ENCODE measurements at regions not wholly inside any gene's neighbourhood (a gene's known extent, or its start where the extent isn't known, plus 50 kb on each side); places are given as distances from the start of the nearest gene placed in this dataset.

GRCh38 chr1:60413091-60413490 is 339.5 kb upstream of the C1orf87 start:
- no peak overlapping the region for H3K4me3 ChIP-seq (IDR thresholded peaks at IDR 0.05; ENCODE audit: insufficient read depth, low read depth, low read length)
- H3K9ac ChIP-seq: no peak overlapping the region
- no peak overlapping the region for H3K4me2 ChIP-seq
- H3K27me3 ChIP-seq (ENCODE audit: insufficient read depth, low read depth): no peaks in the 10 kb centered on the region
- H3K4me1 ChIP-seq (ENCODE audit: low read depth, poor library complexity, severe bottlenecking): no peaks in the 10 kb centered on the region
- no peaks in the 10 kb centered on the region for H4K20me1 ChIP-seq (ENCODE audit: insufficient read depth)
- no peak for TF ChIP-seq CTCF (conservative IDR thresholded peaks at IDR 0.05; ENCODE audit: low read depth, low read length)
- no peak overlapping the region for H3K27ac ChIP-seq
- no peaks in the 10 kb centered on the region for H3K36me3 ChIP-seq (ENCODE audit: insufficient read depth)
- H2AFZ ChIP-seq (ENCODE audit: low read depth): no peak overlapping the region
- H3K79me2 ChIP-seq (ENCODE audit: insufficient read depth, low read depth): no peaks in the 10 kb centered on the region

GRCh38 chr1:60411591-60411990 is 338.0 kb upstream of the C1orf87 start:
- Histone ChIP-seq H2AFZ (ENCODE audit: low read depth) (no peak overlapping the region), H3K9ac (no peak overlapping the region), H3K27ac (no peak overlapping the region), H3K27me3 (ENCODE audit: insufficient read depth, low read depth) (no peaks in the 10 kb centered on the region), H3K4me3 (IDR thresholded peaks at IDR 0.05; ENCODE audit: insufficient read depth, low read depth, low read length) (no peak overlapping the region), H3K36me3 (ENCODE audit: insufficient read depth) (no peaks in the 10 kb centered on the region), H3K4me2 (no peak overlapping the region), H3K79me2 (ENCODE audit: insufficient read depth, low read depth) (no peaks in the 10 kb centered on the region), H4K20me1 (ENCODE audit: insufficient read depth) (no peaks in the 10 kb centered on the region), H3K4me1 (ENCODE audit: low read depth, poor library complexity, severe bottlenecking) (no peaks in the 10 kb centered on the region)
- TF ChIP-seq CTCF (conservative IDR thresholded peaks at IDR 0.05; ENCODE audit: low read depth, low read length): no peak

- no peak overlapping the region for H3K4me3 ChIP-seq (IDR thresholded peaks at IDR 0.05; ENCODE audit: insufficient read depth, low read depth, low read length)
- TF ChIP-seq CTCF (conservative IDR thresholded peaks at IDR 0.05; ENCODE audit: low read depth, low read length): no peak
- no peak overlapping the region for H3K27ac ChIP-seq
- no peaks in the 10 kb centered on the region for H3K4me1 ChIP-seq (ENCODE audit: low read depth, poor library complexity, severe bottlenecking)
- no peak overlapping the region for H3K4me2 ChIP-seq
- no peaks in the 10 kb centered on the region for H3K36me3 ChIP-seq (ENCODE audit: insufficient read depth)
- H3K27me3 ChIP-seq (ENCODE audit: insufficient read depth, low read depth): no peaks in the 10 kb centered on the region
- no peaks in the 10 kb centered on the region for H3K79me2 ChIP-seq (ENCODE audit: insufficient read depth, low read depth)
- no peaks in the 10 kb centered on the region for H4K20me1 ChIP-seq (ENCODE audit: insufficient read depth)
- H2AFZ ChIP-seq (ENCODE audit: low read depth): no peak overlapping the region
- H3K9ac ChIP-seq: no peak overlapping the region
Observed at GRCh38 chr1:60402816-60403215, 329.2 kb upstream of the C1orf87 start.

GRCh38 chr1:60402216-60402615 is 328.6 kb upstream of the C1orf87 start:
- no peak for TF ChIP-seq CTCF (conservative IDR thresholded peaks at IDR 0.05; ENCODE audit: low read depth, low read length)
- Histone ChIP-seq H3K4me2 (no peak overlapping the region), H3K27me3 (ENCODE audit: insufficient read depth, low read depth) (no peaks in the 10 kb centered on the region)

More at GRCh38 chr1:60402216-60402615, 328.6 kb upstream of the C1orf87 start:
- no peak overlapping the region for H2AFZ ChIP-seq (ENCODE audit: low read depth)
- no peaks in the 10 kb centered on the region for H3K4me1 ChIP-seq (ENCODE audit: low read depth, poor library complexity, severe bottlenecking)
- no peak overlapping the region for H3K9ac ChIP-seq
- no peaks in the 10 kb centered on the region for H3K79me2 ChIP-seq (ENCODE audit: insufficient read depth, low read depth)
- no peak overlapping the region for H3K4me3 ChIP-seq (IDR thresholded peaks at IDR 0.05; ENCODE audit: insufficient read depth, low read depth, low read length)
- H3K27ac ChIP-seq: no peak overlapping the region
- H4K20me1 ChIP-seq (ENCODE audit: insufficient read depth): no peaks in the 10 kb centered on the region
- H3K36me3 ChIP-seq (ENCODE audit: insufficient read depth): no peaks in the 10 kb centered on the region
